ENCODE measurements at regions not wholly inside any gene's neighbourhood (a gene's known extent, or its start where the extent isn't known, plus 50 kb on each side); places are given as distances from the start of the nearest gene placed in this dataset.

GRCh38 chr2:217621391-217621801 lies 381.4 kb downstream of the TNS1 start:
- TF ChIP-seq CTCF (optimal IDR thresholded peaks at IDR 0.05 in 1 of 3, IDR thresholded peaks at IDR 0.05 in 1 of 3, conservative IDR thresholded peaks at IDR 0.05 in 1 of 3; ENCODE audit: extremely low read depth in 1 of 3, insufficient read depth in 2 of 3, low read length in 3 of 3) (no peak), EZH2 (IDR thresholded peaks at IDR 0.05; ENCODE audit: low read length) (no peak)

All from keratinocyte (primary cell).